ENCODE measurements at regions not wholly inside any gene's neighbourhood (a gene's known extent, or its start where the extent isn't known, plus 50 kb on each side); places are given as distances from the start of the nearest gene placed in this dataset. TPM values are rescaled to one million over a fixed set of nuclear protein-coding genes. Genes with fewer than 3 reads are reported as not detected.

GRCh38 chr9:61673664-61674381, 484.0 kb downstream of the SPATA31A7 start:
- Histone ChIP-seq H3K79me1 (ENCODE audit: low read length) (no peaks in the 10 kb centered on the region), H3K18ac (ENCODE audit: low read length) (no peak overlapping the region), H2AK5ac (ENCODE audit: low read length) (no peak overlapping the region), H2BK15ac (replicated peaks; ENCODE audit: low read depth) (no peak overlapping the region), H3K9ac (ENCODE audit: low read length) (no peak overlapping the region), H3K27ac (ENCODE audit: low read depth, low read length) (no peak overlapping the region), H3K4me3 (ENCODE audit: low read length) (no peak overlapping the region), H3K4me1 (ENCODE audit: control insufficient read depth, low read depth, low read length) (no peaks in the 10 kb centered on the region), H3K4me2 (ENCODE audit: low read length) (no peak overlapping the region), H2BK5ac (ENCODE audit: low read length) (no peak overlapping the region), H4K5ac (ENCODE audit: low read length) (no peak overlapping the region), H3K56ac (ENCODE audit: low read length) (no peak overlapping the region), H3K79me2 (ENCODE audit: control insufficient read depth, insufficient read depth, low read length) (no peaks in the 10 kb centered on the region), H4K8ac (ENCODE audit: low read depth, low read length) (no peak overlapping the region), H3K4ac (ENCODE audit: low read depth, low read length) (no peak overlapping the region), H3K36me3 (ENCODE audit: control insufficient read depth, insufficient read depth, low read length) (no peaks in the 10 kb centered on the region), H3K27me3 (ENCODE audit: insufficient read depth, low read length, poor library complexity) (no peaks in the 10 kb centered on the region), H3K23ac (ENCODE audit: low read length) (no peak overlapping the region), H2BK120ac (ENCODE audit: low read depth, low read length) (no peak overlapping the region)
- WGBS (ENCODE audit: extremely low coverage, insufficient coverage, low lambda C conversion rate): no CpG with 5 or more reads among the region's 39 CpGs
- no peak for DNase-seq

- Histone ChIP-seq H2BK5ac (ENCODE audit: low read length) (no peak overlapping the region), H2AK5ac (ENCODE audit: low read length) (no peak overlapping the region), H3K27ac (ENCODE audit: low read depth, low read length) (no peak overlapping the region), H3K23ac (ENCODE audit: low read length) (no peak overlapping the region), H3K4me2 (ENCODE audit: low read length) (no peak overlapping the region), H3K79me1 (ENCODE audit: low read length) (no peaks in the 10 kb centered on the region), H3K27me3 (ENCODE audit: insufficient read depth, low read length, poor library complexity) (no peaks in the 10 kb centered on the region), H3K18ac (ENCODE audit: low read length) (no peak overlapping the region), H4K5ac (ENCODE audit: low read length) (no peak overlapping the region), H3K9ac (ENCODE audit: low read length) (no peak overlapping the region), H3K4me3 (ENCODE audit: low read length) (no peak overlapping the region), H4K8ac (ENCODE audit: low read depth, low read length) (no peak overlapping the region), H3K4ac (ENCODE audit: low read depth, low read length) (no peak overlapping the region), H3K56ac (ENCODE audit: low read length) (no peak overlapping the region), H3K4me1 (ENCODE audit: control insufficient read depth, low read depth, low read length) (no peaks in the 10 kb centered on the region), H3K79me2 (ENCODE audit: control insufficient read depth, insufficient read depth, low read length) (no peaks in the 10 kb centered on the region), H2BK15ac (replicated peaks; ENCODE audit: low read depth) (no peak overlapping the region), H3K36me3 (ENCODE audit: control insufficient read depth, insufficient read depth, low read length) (no peaks in the 10 kb centered on the region), H2BK120ac (ENCODE audit: low read depth, low read length) (no peak overlapping the region)
- DNase-seq: no peak
- WGBS (ENCODE audit: extremely low coverage, insufficient coverage, low lambda C conversion rate): no CpG with 5 or more reads among the region's 18 CpGs
Measured at GRCh38 chr9:61674465-61674864, 484.6 kb downstream of the SPATA31A7 start.

GRCh38 chr9:61674882-61675281, 485.0 kb downstream of the SPATA31A7 start:
- no peak overlapping the region for H3K56ac ChIP-seq (ENCODE audit: low read length)
- no peaks in the 10 kb centered on the region for H3K4me1 ChIP-seq (ENCODE audit: control insufficient read depth, low read depth, low read length)
- WGBS (ENCODE audit: extremely low coverage, insufficient coverage, low lambda C conversion rate): no CpG with 5 or more reads among the region's 7 CpGs
- H3K4ac ChIP-seq (ENCODE audit: low read depth, low read length): no peak overlapping the region
- no peak overlapping the region for H3K9ac ChIP-seq (ENCODE audit: low read length)
- H2BK15ac ChIP-seq (replicated peaks; ENCODE audit: low read depth): no peak overlapping the region
- H3K23ac ChIP-seq (ENCODE audit: low read length): no peak overlapping the region
- DNase-seq: no peak
- no peaks in the 10 kb centered on the region for H3K27me3 ChIP-seq (ENCODE audit: insufficient read depth, low read length, poor library complexity)
- no peak overlapping the region for H2BK5ac ChIP-seq (ENCODE audit: low read length)
- no peak overlapping the region for H3K4me2 ChIP-seq (ENCODE audit: low read length)
- no peak overlapping the region for H2BK120ac ChIP-seq (ENCODE audit: low read depth, low read length)
- no peaks in the 10 kb centered on the region for H3K36me3 ChIP-seq (ENCODE audit: control insufficient read depth, insufficient read depth, low read length)
- H3K27ac ChIP-seq (ENCODE audit: low read depth, low read length): no peak overlapping the region
- H3K4me3 ChIP-seq (ENCODE audit: low read length): no peak overlapping the region
- no peak overlapping the region for H2AK5ac ChIP-seq (ENCODE audit: low read length)
- no peak overlapping the region for H3K18ac ChIP-seq (ENCODE audit: low read length)
- no peaks in the 10 kb centered on the region for H3K79me2 ChIP-seq (ENCODE audit: control insufficient read depth, insufficient read depth, low read length)
- H3K79me1 ChIP-seq (ENCODE audit: low read length): no peaks in the 10 kb centered on the region
- H4K8ac ChIP-seq (ENCODE audit: low read depth, low read length): no peak overlapping the region
- no peak overlapping the region for H4K5ac ChIP-seq (ENCODE audit: low read length)

Small RNA genes lying in the stretch of these regions (small RNA-seq; reads per million reads assigned to genes)
- not detected for gene RF00019 (ENCODE audit: insufficient read depth)
